ENCODE measurements at regions not wholly inside any gene's neighbourhood (a gene's known extent, or its start where the extent isn't known, plus 50 kb on each side); places are given as distances from the start of the nearest gene placed in this dataset.
"Not testable (repeated sequence)": the region's sequence is repeated elsewhere in the genome, so short reads cannot be mapped to it uniquely, and the experiment has no call there.

DNA sequence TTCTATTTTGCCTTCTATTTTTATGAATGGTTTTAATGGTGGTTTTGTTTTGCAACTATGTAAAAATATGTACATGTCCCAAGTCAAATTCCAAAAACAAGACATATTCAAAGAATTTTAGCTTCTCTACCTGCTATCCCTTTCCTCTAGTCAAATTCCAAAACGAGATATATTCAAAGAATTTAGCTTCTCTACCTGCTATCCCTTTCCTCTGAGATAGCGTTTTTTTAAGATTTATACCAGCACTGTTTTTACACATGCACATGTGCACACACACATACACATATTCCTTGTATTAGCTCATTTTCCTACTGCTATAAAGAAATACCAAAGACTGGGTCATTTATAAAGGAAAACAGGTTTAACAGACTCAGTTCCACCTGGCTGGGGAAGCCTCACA, 199.1 kb upstream of the ARL4C start:
- DNase-seq (ENCODE audit: low read depth in 2 of 2), result no peak

DNA sequence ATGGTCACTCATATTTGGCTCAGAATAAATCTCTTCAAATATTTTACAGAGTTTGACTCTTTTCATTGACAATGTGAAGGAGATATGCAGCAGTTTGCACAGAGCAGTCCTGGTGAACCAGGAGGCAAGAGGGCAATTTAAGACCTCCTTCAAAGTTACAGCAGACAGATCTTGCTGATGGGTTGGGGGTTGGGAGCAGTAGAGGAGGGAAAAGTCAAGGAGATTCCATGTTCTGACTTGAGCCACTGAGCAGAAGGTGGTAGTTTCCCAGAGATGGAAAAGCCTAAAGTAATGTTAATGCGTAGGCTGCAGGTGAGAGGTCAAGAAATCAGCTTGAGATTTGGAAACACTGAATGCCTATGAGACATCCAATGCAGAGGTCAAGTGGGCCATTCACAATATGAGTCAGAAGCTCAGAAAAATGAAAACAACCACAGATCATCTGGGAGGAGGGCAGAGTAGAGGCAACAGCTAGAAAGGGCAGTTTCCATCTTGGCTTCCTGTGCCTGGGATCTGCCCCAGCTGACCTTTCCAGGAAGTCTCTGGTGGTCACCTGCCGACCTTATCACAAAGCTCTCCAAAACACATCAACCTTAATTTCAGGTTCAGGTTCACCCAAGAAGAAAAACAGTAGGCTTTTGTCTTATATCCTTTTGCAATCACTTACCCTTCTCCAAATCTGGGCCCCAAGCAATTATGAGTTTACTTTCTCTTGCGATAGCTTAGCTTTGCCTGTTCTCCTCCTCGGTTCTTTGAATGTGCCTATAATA, 197.5 kb upstream of the ARL4C start:
- DNase-seq (ENCODE audit: low read depth in 2 of 2), result no peak

- not testable (repeated sequence) for DNase-seq (ENCODE audit: low read depth in 2 of 2)
Measured at GRCh38 chr2:234693681-234694190, 196.9 kb upstream of the ARL4C start.

GRCh38 chr2:234693191-234693590, 196.3 kb upstream of the ARL4C start:
- DNase-seq (ENCODE audit: low read depth in 2 of 2), result not testable (repeated sequence)

- no peak for DNase-seq (ENCODE audit: low read depth in 2 of 2)
Measured at GRCh38 chr2:234691968-234692955, 195.4 kb upstream of the ARL4C start.

- no peak for DNase-seq (ENCODE audit: low read depth in 2 of 2)
Measured at GRCh38 chr2:234691214-234691575, 194.3 kb upstream of the ARL4C start.

- DNase-seq (ENCODE audit: low read depth in 2 of 2), result no peak
Measured at GRCh38 chr2:234690569-234691213, 193.8 kb upstream of the ARL4C start.

- DNase-seq (ENCODE audit: low read depth in 2 of 2), result no peak
Measured at GRCh38 chr2:234689911-234690379, 193.1 kb upstream of the ARL4C start.

GRCh38 chr2:234687718-234688475, 191.0 kb upstream of the ARL4C start:
- no peak for DNase-seq (ENCODE audit: low read depth in 2 of 2)

DNA sequence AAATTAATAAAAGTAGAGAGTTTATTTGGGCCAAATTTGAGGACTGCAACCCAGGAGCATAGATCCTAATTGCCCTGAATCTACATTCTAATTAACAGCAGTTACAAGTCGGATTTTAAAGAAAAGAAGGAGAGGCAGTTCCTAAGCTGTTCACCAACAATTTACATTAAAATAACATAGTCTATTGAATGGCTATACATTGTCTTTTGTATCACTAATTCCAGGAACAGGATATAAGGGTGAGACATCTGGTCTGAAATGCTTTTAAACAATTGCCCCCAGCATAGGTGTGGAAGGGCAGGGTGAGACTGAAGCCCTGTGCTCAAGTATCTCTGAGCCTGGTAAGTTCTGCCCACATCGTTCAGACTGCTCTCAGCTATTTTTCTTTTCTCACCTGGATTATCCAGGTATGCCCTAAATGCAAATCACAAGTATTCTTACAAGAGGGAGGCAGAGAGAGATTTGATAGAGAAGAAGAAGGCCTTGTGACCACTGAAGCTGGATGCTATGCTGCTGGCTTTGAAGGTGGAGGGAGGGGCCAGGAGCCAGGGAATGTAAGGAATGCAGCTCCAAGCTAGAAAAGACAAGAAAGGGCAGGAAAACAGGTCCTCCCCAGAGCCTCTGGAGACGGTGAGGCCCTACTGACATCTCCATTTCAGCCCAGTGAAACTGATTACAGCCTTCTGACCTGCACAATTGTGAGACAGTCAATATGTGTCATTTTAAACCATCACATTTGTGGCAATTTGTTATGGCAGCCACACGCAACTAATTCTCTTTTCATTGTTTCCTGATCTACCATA, 189.4 kb upstream of the ARL4C start:
- DNase-seq (ENCODE audit: low read depth in 2 of 2), result no peak

DNA sequence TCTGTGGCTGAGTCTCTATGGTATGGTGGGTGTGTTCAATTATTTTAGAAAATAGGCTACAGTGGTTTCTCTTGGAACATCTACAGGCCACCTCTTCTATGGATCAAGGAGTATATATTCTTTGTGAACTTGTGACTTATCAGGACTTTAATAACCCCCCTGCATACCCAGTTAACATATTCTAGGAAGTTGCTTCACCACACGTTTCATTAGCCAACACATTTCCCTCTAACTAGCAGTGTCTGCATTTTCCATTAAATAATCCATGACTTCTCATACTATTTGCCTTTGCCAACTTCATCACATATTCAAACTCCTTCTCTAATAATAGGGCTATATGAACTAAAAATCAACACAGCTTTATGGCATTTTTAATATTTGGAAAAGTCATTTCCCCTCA, 187.6 kb upstream of the ARL4C start:
- DNase-seq (ENCODE audit: low read depth in 2 of 2), result no peak

- no peak for DNase-seq (ENCODE audit: low read depth in 2 of 2)
Measured at GRCh38 chr2:234683950-234684349, 187.1 kb upstream of the ARL4C start.

DNA sequence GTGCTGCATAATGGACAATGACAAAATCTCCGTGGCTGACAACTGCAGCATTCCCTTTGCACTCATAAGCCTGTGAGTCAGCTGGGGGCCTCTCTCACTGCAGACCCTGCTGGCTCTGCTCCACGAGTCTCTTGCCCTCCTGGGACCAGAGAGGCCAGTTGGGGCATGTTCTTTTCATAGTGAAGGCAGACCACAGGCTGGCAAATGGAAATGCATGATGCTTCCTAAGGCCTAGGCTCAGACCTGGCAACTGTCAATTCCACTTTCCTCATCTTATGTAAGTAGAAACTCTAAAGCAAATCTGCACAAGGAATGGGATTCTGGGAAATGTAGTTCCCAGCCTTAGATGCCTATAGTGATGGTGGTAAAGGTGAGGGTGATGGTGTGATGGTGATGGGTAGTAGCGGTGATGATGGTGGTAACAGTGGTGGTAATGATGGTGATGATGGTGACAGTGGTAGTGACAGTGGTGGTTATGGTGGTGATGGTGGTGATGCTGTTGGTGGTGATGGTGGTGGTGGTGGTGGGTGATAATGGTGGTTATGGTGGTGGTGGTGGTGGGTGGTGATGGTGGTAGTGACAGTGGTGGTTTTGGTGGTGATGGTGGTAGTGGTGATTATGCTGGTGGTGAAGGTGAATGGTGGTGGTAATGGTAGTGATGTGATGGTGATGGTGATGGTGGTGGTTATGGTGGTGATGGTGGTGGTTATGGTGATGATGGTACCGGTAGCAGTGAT, 185.8 kb upstream of the ARL4C start:
- DNase-seq (ENCODE audit: low read depth in 2 of 2), result no peak

GRCh38 chr2:234680688-234681619, 184.1 kb upstream of the ARL4C start:
- no peak for DNase-seq (ENCODE audit: low read depth in 2 of 2)

DNA sequence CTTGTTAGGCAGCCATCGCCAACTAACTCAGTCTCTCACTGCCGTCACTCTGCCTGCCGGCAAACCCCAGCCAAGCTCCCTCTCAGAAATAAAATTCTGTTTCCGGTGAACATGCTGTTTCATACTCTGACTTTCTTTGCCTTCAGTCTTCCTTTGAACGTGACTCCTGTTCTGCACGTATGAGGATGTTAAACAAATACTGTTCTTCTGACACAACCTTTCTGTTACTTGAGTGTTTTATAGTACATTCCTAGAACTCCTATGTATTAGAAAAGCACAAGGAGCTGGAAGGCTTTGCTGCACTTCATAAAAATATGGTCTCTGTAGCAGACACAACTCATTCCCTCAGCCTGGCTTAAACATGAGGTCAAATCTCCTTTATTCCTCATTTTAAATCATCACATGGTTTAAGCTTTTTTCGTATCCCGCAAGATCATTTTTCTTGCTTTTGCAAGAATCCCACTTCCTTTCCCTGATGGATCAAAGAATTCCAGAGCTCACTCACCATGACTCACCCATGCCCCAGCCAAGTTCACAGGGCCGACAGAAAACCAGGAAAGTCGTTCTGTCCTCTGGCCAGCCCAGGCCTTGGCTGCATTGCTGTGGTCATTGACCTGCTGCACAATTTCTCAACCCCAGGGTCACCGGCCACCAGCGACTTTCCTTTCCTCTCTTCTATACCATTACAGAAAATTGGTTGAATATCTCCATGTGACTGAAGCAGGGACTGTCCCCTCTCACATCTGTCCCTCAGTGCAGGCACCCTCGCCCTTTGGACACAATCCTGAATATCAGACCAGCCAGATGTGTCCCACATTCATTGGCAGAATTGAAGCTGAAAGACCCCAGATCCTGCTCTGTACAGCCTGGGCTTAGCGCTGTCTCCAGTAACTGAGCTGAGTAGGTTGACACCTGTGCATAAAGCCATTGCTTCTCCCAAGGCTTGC, 183.1 kb upstream of the ARL4C start:
- DNase-seq (ENCODE audit: low read depth in 2 of 2), result no peak

GRCh38 chr2:234679301-234679740, 182.4 kb upstream of the ARL4C start:
- no peak for DNase-seq (ENCODE audit: low read depth in 2 of 2)

GRCh38 chr2:234678711-234679110, 181.8 kb upstream of the ARL4C start:
- DNase-seq (ENCODE audit: low read depth in 2 of 2), result no peak
